Epidermal melanocyte (primary cell): ENCODE measurements at regions not wholly inside any gene's neighbourhood (a gene's known extent, or its start where the extent isn't known, plus 50 kb on each side); places are given as distances from the start of the nearest gene placed in this dataset.
"Not testable (repeated sequence)": the region's sequence is repeated elsewhere in the genome, so short reads cannot be mapped to it uniquely, and the experiment has no call there.

Experiments
- DNase-seq: peaks from one replicate; pipeline ENCODE4 v3.0.0; 2011; ENCODE audit warnings: low spot score; ENCODE audit not compliant: insufficient read length

- DNase-seq = no peak
Observed at GRCh38 chr5:124796495-124796894, 50.1 kb upstream of the ZNF608 start.

GRCh38 chr5:124797665-124798087, 51.2 kb upstream of the ZNF608 start:
- DNase-seq = no peak

GRCh38 chr5:124798890-124799289, 52.5 kb upstream of the ZNF608 start:
- DNase-seq = no peak

- DNase-seq = no peak
Observed at GRCh38 chr5:124801551-124801950, 55.1 kb upstream of the ZNF608 start.

- no peak for DNase-seq
Observed at GRCh38 chr5:124803617-124804323, 57.3 kb upstream of the ZNF608 start.

GRCh38 chr5:124806026-124806372, 59.6 kb upstream of the ZNF608 start:
- no peak for DNase-seq

GRCh38 chr5:124806373-124807077, 60.1 kb upstream of the ZNF608 start:
- peak; percentile 23 for DNase-seq

GRCh38 chr5:124808842-124809268, 62.4 kb upstream of the ZNF608 start:
- DNase-seq = no peak

- DNase-seq = peak; percentile 56
Observed at GRCh38 chr5:124810396-124811006, 64.1 kb upstream of the ZNF608 start.

GRCh38 chr5:124812771-124813358, 66.4 kb upstream of the ZNF608 start:
- DNase-seq = no peak

GRCh38 chr5:124816381-124816780, 69.9 kb upstream of the ZNF608 start:
- no peak for DNase-seq

GRCh38 chr5:124819201-124819600, 72.8 kb upstream of the ZNF608 start:
- DNase-seq = no peak

- no peak for DNase-seq
Observed at GRCh38 chr5:124822647-124823046, 76.2 kb upstream of the ZNF608 start.

- DNase-seq = no peak
Observed at GRCh38 chr5:124823380-124823779, 76.9 kb upstream of the ZNF608 start.

GRCh38 chr5:124824637-124825158, 78.3 kb upstream of the ZNF608 start:
- DNase-seq = no peak

GRCh38 chr5:124825250-124825982, 79.0 kb upstream of the ZNF608 start:
- no peak for DNase-seq

- no peak for DNase-seq
Observed at GRCh38 chr5:124825983-124826337, 79.5 kb upstream of the ZNF608 start.

- DNase-seq = no peak
Observed at GRCh38 chr5:124828731-124829234, 82.3 kb upstream of the ZNF608 start.

- DNase-seq = no peak
Observed at GRCh38 chr5:124831687-124832240, 85.3 kb upstream of the ZNF608 start.

- no peak for DNase-seq
Observed at GRCh38 chr5:124832510-124832909, 86.1 kb upstream of the ZNF608 start.

GRCh38 chr5:124836314-124836713, 89.9 kb upstream of the ZNF608 start:
- not testable (repeated sequence) for DNase-seq
